ENCODE measurements at regions not wholly inside any gene's neighbourhood (a gene's known extent, or its start where the extent isn't known, plus 50 kb on each side); places are given as distances from the start of the nearest gene placed in this dataset.

DNA sequence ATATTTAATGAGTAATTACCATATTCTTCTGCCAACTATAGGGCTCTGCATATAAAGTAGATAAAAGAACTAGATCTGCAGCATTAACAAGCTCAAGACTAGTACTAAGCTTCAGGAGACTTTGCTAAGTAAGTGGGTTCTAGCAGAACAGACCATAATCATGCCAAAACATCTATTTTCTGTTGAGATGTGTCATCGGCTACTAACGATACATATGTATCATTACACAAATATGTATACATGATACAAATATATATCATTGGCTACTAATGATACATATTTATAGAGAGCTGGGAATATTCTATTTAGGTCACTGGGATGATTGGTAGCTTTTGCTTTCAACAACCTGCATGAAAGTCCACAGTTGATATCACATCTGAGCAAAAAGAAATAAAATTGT is 185.8 kb upstream of the DCBLD2 start:
- DNase-seq = no peak

DNA sequence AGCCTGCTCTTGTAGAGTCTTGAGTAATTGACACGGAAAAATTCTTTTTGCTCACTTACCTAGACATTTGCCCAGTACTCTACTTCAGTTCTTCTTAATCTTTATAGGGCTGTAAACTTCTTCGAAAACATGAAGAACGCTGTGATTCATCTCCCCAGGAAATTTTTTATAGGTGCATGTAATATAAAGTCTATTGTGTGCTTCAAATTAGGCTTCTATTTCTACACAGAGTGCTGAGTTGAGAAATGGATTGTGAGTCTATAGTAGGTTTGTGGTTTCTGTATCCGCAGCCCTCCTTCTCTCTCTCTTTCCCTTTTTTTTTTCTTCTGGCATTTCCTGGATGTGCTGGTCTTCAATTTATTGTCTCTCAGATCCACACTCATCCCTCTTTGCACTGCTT is 183.3 kb upstream of the DCBLD2 start:
- no peak for DNase-seq

GRCh38 chr3:99084156-99084555 is 182.7 kb upstream of the DCBLD2 start:
- no peak for DNase-seq

DNA sequence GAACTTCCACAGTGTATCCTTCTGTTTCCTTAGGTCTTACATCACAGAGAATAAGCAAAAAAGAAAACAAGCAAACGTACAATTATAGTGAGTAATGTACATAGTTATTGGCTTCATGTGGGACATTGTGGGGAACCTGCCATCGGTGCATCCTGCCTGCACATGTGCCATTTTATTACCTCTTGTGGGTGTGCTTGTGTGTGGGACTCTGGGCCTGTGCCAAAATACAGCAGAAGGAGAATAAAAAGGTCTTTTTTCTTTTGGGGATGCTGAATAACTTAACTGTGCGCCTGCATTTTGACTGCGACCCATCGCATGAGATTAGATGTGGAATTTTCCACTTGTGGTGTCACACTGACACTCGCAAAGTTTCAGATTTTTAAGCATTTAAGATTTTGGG is 169.6 kb upstream of the DCBLD2 start:
- no peak for DNase-seq

GRCh38 chr3:99069973-99070372 is 168.5 kb upstream of the DCBLD2 start:
- DNase-seq = no peak

GRCh38 chr3:99066863-99067262 is 165.4 kb upstream of the DCBLD2 start:
- DNase-seq = no peak

GRCh38 chr3:99049164-99049563 is 147.7 kb upstream of the DCBLD2 start:
- DNase-seq = no peak

- DNase-seq = no peak
Observed at GRCh38 chr3:99041747-99042146, 140.3 kb upstream of the DCBLD2 start.

DNA sequence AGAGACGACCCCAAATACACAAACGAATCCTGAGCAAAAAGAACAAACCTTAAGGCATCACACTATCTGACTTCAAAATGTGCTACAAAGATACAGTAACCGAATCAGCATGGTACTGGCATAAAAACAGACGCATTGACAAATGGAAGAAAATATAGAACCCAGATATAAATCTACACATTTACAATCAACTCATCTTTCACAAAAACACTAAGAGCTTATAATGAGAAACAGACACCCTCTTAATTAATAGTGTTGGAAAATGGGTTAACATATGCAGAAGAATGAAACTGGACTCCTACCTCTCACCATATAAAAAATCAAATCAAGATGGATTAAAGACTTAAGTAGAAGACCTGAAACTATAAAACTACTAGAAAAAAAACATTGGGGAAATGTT is 130.3 kb upstream of the DCBLD2 start:
- DNase-seq = no peak

- peak; percentile 49 to 55 for DNase-seq
Observed at GRCh38 chr3:99023590-99024192, 122.2 kb upstream of the DCBLD2 start.

- no peak for DNase-seq
Observed at GRCh38 chr3:99021466-99021865, 120.0 kb upstream of the DCBLD2 start.

DNA sequence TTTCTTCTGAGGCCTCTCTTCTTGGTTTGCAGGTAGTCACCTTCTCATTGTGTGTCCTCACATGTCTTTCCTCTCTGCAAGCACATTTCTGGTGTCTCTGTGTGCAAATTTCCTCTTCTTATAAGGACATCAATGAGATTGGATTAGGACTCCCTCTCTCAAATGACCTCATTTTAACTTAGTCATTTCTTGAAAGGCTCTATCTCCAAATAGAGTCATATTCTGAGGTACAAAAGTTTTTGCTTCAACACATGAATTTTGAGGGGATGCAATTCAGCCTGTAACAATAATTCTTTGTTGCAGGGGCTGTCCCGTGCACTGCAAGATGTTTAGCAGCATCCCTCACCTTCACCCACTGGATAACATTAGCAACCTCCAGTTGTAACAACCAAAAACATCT is 115.0 kb upstream of the DCBLD2 start:
- no peak for DNase-seq

DNA sequence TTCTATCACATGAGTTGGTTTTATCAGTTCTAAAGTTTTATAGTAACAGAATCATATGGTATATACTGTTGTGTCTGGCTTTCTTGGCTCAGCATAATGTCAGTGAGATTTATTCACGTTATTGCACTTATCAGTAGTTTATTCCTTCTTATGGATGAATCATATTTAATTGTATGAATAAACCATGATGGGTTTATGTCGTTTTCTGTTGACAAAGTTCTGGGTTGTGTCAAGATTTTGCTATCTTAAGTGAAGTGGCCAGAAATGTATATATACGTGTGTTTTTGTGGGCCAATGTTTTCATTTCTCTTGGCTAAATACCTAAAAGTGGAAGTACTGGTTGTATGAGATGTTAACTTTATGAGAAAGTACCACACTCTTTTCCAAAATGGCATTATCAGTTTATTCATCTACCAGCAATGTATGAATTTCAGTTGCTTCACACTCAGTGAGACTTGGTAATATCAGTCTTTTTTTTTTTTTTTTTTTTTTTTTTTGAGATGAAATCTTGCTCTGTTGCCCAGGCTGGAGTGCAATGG is 112.4 kb upstream of the DCBLD2 start:
- DNase-seq = no peak

- no peak for DNase-seq
Observed at GRCh38 chr3:99013077-99013476, 111.6 kb upstream of the DCBLD2 start.

- no peak for DNase-seq
Observed at GRCh38 chr3:99012051-99012450, 110.6 kb upstream of the DCBLD2 start.

- DNase-seq = no peak
Observed at GRCh38 chr3:99009851-99010250, 108.4 kb upstream of the DCBLD2 start.

DNA sequence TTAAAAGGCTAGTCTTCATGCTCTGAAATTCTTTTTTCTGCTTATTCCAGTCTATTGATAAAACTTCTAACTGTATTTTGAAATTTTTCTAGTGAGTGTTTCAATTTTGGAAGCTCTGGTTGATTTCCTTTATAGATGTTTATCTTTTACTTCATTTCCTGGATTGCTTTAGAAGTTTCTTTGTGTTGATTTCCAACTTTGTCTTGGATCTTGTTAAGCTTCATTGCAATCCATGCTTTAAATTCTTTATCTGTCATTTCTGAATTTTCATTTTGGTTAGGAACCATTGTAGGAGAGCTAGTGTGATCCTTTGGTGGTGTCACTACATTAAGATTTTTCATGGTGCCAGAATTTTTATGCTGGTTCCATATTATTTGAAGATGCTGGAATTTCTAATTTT is 105.2 kb upstream of the DCBLD2 start:
- no peak for DNase-seq

GRCh38 chr3:98999675-99000074 is 98.2 kb upstream of the DCBLD2 start:
- DNase-seq = no peak

DNA sequence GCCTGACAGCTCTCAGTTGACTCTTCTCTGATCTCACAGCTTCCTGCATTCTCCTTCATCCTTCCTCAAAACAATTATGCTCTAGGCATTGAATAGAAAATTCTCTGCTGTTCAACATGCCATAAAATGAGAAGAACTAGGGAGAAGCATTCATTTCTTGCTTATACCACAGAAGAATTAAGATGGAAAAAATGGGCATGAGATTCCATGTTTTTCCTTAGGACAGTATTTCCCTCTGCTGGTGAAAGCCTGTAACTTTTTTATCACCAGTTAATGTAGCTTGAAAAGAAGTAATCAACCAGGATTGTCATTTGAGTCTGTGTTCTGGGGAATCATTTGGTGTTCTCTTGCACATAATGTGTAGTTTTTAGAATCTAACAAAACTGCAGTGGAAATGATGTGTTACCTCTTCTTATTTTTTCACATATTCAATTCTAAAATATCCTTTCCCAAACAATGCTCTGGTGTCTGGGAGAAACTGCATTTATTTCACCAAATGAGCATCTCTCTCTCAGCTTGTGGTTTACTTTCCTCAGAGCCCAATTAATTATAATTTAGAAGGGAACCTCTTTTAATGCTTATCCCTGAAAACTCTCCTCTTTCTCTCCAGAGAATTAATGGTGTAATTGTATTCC is 92.8 kb upstream of the DCBLD2 start:
- DNase-seq = peak; percentile 9 to 36

- peak; percentile 9 to 32 for DNase-seq
Observed at GRCh38 chr3:98991393-98991792, 89.9 kb upstream of the DCBLD2 start.

- DNase-seq = no peak
Observed at GRCh38 chr3:98990657-98991056, 89.2 kb upstream of the DCBLD2 start.

- no peak for DNase-seq
Observed at GRCh38 chr3:98986073-98986472, 84.6 kb upstream of the DCBLD2 start.

DNA sequence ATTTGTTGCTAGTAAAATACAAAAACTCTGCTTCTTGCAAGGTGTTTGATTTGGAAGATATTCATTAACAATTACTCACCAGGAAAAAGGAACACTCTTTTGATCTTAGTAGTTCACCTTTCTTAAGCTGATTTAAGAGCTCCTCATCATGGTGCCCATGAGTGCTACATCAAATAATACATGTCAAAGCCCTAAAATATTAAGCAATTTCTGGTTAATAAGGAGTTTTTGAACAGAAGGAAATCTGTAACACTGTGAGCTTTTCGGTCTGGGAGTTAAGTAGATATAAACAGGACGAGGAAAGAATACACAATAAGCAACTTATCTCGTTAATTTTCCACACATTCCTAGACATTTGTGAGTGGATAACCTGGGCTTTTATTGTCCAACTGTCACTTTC is 83.9 kb upstream of the DCBLD2 start:
- DNase-seq = no peak

DNA sequence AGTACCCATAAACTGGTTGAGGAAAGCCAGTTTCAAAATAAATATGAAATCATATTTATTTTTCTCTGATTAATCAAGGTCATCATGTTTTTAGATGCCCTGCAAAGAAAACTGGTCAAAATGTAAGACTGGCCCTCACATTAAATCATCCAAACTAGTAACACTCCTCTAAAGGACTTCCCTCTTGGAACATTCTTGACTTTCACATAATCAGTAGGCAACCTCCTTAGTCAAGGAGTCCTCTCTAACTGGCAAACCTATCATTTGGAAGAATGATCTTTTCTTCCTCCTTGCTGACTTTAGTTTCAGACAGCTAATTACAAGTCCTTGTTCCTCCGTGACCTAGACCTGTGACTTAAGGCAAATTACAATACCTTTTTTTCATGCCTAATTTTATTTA is 82.5 kb upstream of the DCBLD2 start:
- DNase-seq = no peak

GRCh38 chr3:98982351-98982750 is 80.9 kb upstream of the DCBLD2 start:
- no peak for DNase-seq

All from AML-193 (cell line).